GM12878 (cell line): ENCODE measurements at regions not wholly inside any gene's neighbourhood (a gene's known extent, or its start where the extent isn't known, plus 50 kb on each side); places are given as distances from the start of the nearest gene placed in this dataset.

Experiments used
- ATAC-seq: fragments of 200-7000 bp; cut with Tn5 transposase; 3 replicates; pipeline ENCODE4 v1.9.1; 2020; ENCODE audit warnings: mild to moderate bottlenecking, moderate library complexity
- BruUV-seq: library from RNA; stranded (reverse); fragments of 400-500 nt; replicated peaks from 2 replicates; lab custom pipeline; 2021; lab: Mats Ljungman, UMichigan
- CTCF ChIA-PET: fragments of 300-600 bp; sonication (Branson Sonifier 250); formaldehyde crosslinking; extraction: SDS; loops from one replicate; lab custom pipeline; 2021; ENCODE audit warnings: inconsistent platforms; lab: Yijun Ruan, JAX
- POLR2A ChIA-PET: fragments of 350-600 bp; formaldehyde crosslinking; extraction: SDS; loops from one replicate; lab custom pipeline; 2021; ENCODE audit warnings: inconsistent platforms; lab: Charles Lee
- RAD21 ChIA-PET: fragments of 300-600 bp; sonication (Branson Sonifier 250); formaldehyde crosslinking; loops from one replicate; lab custom pipeline; 2023; ENCODE audit warnings: antibody characterized with exemption; ENCODE audit not compliant: unreplicated experiment; lab: Charles Lee
- SMC1A ChIA-PET: fragments of 300-600 bp; sonication (Branson Sonifier 250); formaldehyde crosslinking; loops from one replicate; lab custom pipeline; 2023; ENCODE audit not compliant: unreplicated experiment, uncharacterized antibody; lab: Charles Lee
- DNase-seq: peaks from one replicate; pipeline ENCODE4 v3.0.0-alpha.2; 2011; ENCODE audit warnings: low read depth, low spot score
- FAIRE-seq: peaks from 3 replicates; lab custom pipeline; 2011; peaks lifted over from hg19 to GRCh38; lab: Jason Lieb, UNC
- H2AFZ ChIP-seq: 2 replicates; pipeline ENCODE4 v1.6.0; 2011; ENCODE audit warnings: low read depth, low read length, control low read depth; ENCODE audit not compliant: control insufficient read depth
- H3K27ac ChIP-seq: 2 replicates; pipeline ENCODE4 v1.5.1; 2011; ENCODE audit warnings: control low read depth; ENCODE audit not compliant: control insufficient read depth, insufficient read depth
- H3K27me3 ChIP-seq, 2 experiments: replicated peaks in 1 of 2; 2 replicates each; pipeline versions ENCODE4 v1.6.0 to v1.6.1; 2011; ENCODE audit warnings: low read length in 1 of 2; ENCODE audit not compliant: control insufficient read depth in 2 of 2, insufficient read depth in 2 of 2
- H3K36me3 ChIP-seq, 2 experiments: 2 replicates each; pipeline ENCODE4 v1.5.1; 2011; ENCODE audit warnings: low read length in 1 of 2; ENCODE audit not compliant: control insufficient read depth in 2 of 2, insufficient read depth in 2 of 2
- H3K4me1 ChIP-seq: 2 replicates; pipeline ENCODE4 v1.6.1; 2011; ENCODE audit warnings: mild to moderate bottlenecking, low read length, moderate library complexity, mixed read lengths; ENCODE audit not compliant: control insufficient read depth, insufficient read depth
- H3K4me2 ChIP-seq: 2 replicates; pipeline ENCODE4 v1.6.0; 2011; ENCODE audit warnings: control low read depth; ENCODE audit not compliant: control insufficient read depth, insufficient read depth
- H3K4me3 ChIP-seq: fragments of 200-600 bp; sonication (generic); 2 replicates; pipeline ENCODE4 v1.5.1; 2016
- H3K79me2 ChIP-seq: 2 replicates; pipeline ENCODE4 v1.6.0; 2011; ENCODE audit warnings: low read length; ENCODE audit not compliant: control insufficient read depth, insufficient read depth
- H3K9ac ChIP-seq: 2 replicates; pipeline ENCODE4 v1.8.0; 2011; ENCODE audit warnings: low read length, control low read depth, mixed read lengths; ENCODE audit not compliant: control insufficient read depth, insufficient read depth
- H3K9me3 ChIP-seq: replicated peaks from 3 replicates; pipeline ENCODE4 v1.5.1; 2011; ENCODE audit warnings: mild to moderate bottlenecking, low read length; ENCODE audit not compliant: control insufficient read depth, insufficient read depth
- H4K20me1 ChIP-seq: 2 replicates; pipeline ENCODE4 v1.6.0; 2011; ENCODE audit not compliant: control insufficient read depth, insufficient read depth
- BCL3 ChIP-seq: IDR thresholded peaks from 2 replicates; pipeline ENCODE4 v1.6.1; 2011; ENCODE audit warnings: borderline replicate concordance, low read depth, mild to moderate bottlenecking, moderate library complexity, low read length; ENCODE audit not compliant: insufficient read depth, poor library complexity, severe bottlenecking
- BRCA1 ChIP-seq: IDR thresholded peaks from 2 replicates; pipeline ENCODE4 v1.6.1; 2011; ENCODE audit warnings: low read depth, low read length, improper control_type of control experiment
- CBX5 ChIP-seq: sonication (generic); IDR thresholded peaks from 2 replicates; pipeline ENCODE4 v1.6.1; 2016; ENCODE audit warnings: low read depth, moderate library complexity, mild to moderate bottlenecking, inconsistent platforms
- CREM ChIP-seq: IDR thresholded peaks from 2 replicates; pipeline ENCODE4 v1.6.1; 2014; ENCODE audit warnings: antibody characterized with exemption, low read depth
- HDGF ChIP-seq: fragments of 450-650 bp; IDR thresholded peaks from 2 replicates; pipeline ENCODE4 v1.6.1; 2016; ENCODE audit warnings: antibody characterized with exemption
- JUNB ChIP-seq: IDR thresholded peaks from 2 replicates; pipeline ENCODE4 v1.6.1; 2016; ENCODE audit warnings: antibody characterized with exemption, mild to moderate bottlenecking
- MLLT1 ChIP-seq: fragments of 450-650 bp; IDR thresholded peaks from 2 replicates; pipeline ENCODE4 v1.6.1; 2016; ENCODE audit warnings: mild to moderate bottlenecking
- MTA3 ChIP-seq: IDR thresholded peaks from 2 replicates; pipeline ENCODE4 v1.6.1; 2012; ENCODE audit warnings: low read length, inconsistent platforms, borderline replicate concordance
- RFX5 ChIP-seq: IDR thresholded peaks from 2 replicates; pipeline ENCODE4 v1.6.1; 2011; ENCODE audit warnings: low read depth, low read length, improper control_type of control experiment
- SIX5 ChIP-seq: IDR thresholded peaks from 2 replicates; pipeline ENCODE4 v1.6.1; 2011; ENCODE audit warnings: mild to moderate bottlenecking, low read depth, low read length, moderate library complexity; ENCODE audit not compliant: severe bottlenecking
- TAF1 ChIP-seq: IDR thresholded peaks from 2 replicates; pipeline ENCODE4 v1.6.1; 2011; ENCODE audit warnings: mild to moderate bottlenecking, low read depth, low read length, borderline replicate concordance
- TCF3 ChIP-seq: IDR thresholded peaks from 2 replicates; pipeline ENCODE4 v1.6.1; 2012; ENCODE audit warnings: low read depth, mild to moderate bottlenecking, low read length, borderline replicate concordance; ENCODE audit not compliant: insufficient read depth
- ZBTB33 ChIP-seq: fragments of 450-650 bp; IDR thresholded peaks from 2 replicates; pipeline ENCODE4 v1.6.1; 2017; ENCODE audit warnings: mild to moderate bottlenecking
- ZNF622 ChIP-seq: fragments of 450-650 bp; IDR thresholded peaks from 2 replicates; pipeline ENCODE4 v1.6.1; 2017; ENCODE audit warnings: mild to moderate bottlenecking, inconsistent platforms
- ZNF687 ChIP-seq: fragments of 450-650 bp; IDR thresholded peaks from 2 replicates; pipeline ENCODE4 v1.6.1; 2017; ENCODE audit warnings: mild to moderate bottlenecking, moderate library complexity
- WGBS: methylation state at CpG from one replicate; pipeline ENCODE4 v1.1.6; 2016; ENCODE audit warnings: low lambda C conversion rate; ENCODE audit not compliant: insufficient replicate concordance, insufficient coverage; ENCODE audit errors: missing lambda C conversion rate; 5-methylcytosine and 5-hydroxymethylcytosine counted together
- in situ Hi-C: fragments of 300-500 bp; cut with MboI; formaldehyde crosslinking; loops from 9 replicates; pipeline ENCODE4 v1.14.3; 2018; ENCODE audit warnings: mixed read lengths
- intact Hi-C: fragments of 100-400 bp; cut with micrococcal nuclease; formaldehyde crosslinking; loops from one replicate; pipeline ENCODE4 v1.14.2; 2022; ENCODE audit not compliant: unreplicated experiment

- no peak for TF ChIP-seq ZNF687
- TF ChIP-seq, all 136 proteins: peak for 0
Observed at GRCh38 chr3:45319996-45320305, 68.4 kb upstream of the LARS2 start (continued).

GRCh38 chr3:45320986-45321385, 67.4 kb upstream of the LARS2 start:
- WGBS = 48% methylated on average over 5 of the region's 5 CpGs
- no TSS peak for BruUV-seq
- no peak overlapping the region for H3K9ac ChIP-seq
- H3K27me3 ChIP-seq = peaks cover 0 to 2% of the 10 kb centered on the region in 2 experiments; a peak in 2 of 4 replicates
- H3K27ac ChIP-seq = no peak overlapping the region
- H3K79me2 ChIP-seq = no peaks in the 10 kb centered on the region
- ATAC-seq (no peak), DNase-seq (no peak), FAIRE-seq (no peak)
- no peaks in the 10 kb centered on the region for H3K36me3 ChIP-seq
- in situ Hi-C loops = no loop called here
- RAD21 ChIA-PET = no interaction called here
- H4K20me1 ChIP-seq = no peaks in the 10 kb centered on the region
- H3K4me3 ChIP-seq = no peak overlapping the region
- no peak overlapping the region for H3K4me2 ChIP-seq
- intact Hi-C loops = no loop called here
- SMC1A ChIA-PET = no interaction called here
- POLR2A ChIA-PET = no interaction called here
- no peak overlapping the region for H2AFZ ChIP-seq
- no peaks in the 10 kb centered on the region for H3K4me1 ChIP-seq
- H3K9me3 ChIP-seq = no peaks in the 10 kb centered on the region
- CTCF ChIA-PET = interaction anchor here (0.5 kb wide), 1 partner anchor 111 kb away, joined by 3 read pairs; no protein-coding TSS in a partner anchor
- TF ChIP-seq MLLT1 = no peak
- no peak for TF ChIP-seq RFX5
- TF ChIP-seq HDGF = no peak
- TF ChIP-seq CREM = no peak
- no peak for TF ChIP-seq CBX5
- no peak for TF ChIP-seq ZBTB33
- TF ChIP-seq SIX5 = no peak
- no peak for TF ChIP-seq ZNF622
- TF ChIP-seq MTA3 = no peak
- no peak for TF ChIP-seq JUNB
- no peak for TF ChIP-seq BCL3
- TF ChIP-seq TCF3 = no peak
- TF ChIP-seq BRCA1 = no peak
- no peak for TF ChIP-seq TAF1
